ENCODE measurements at regions not wholly inside any gene's neighbourhood (a gene's known extent, or its start where the extent isn't known, plus 50 kb on each side); places are given as distances from the start of the nearest gene placed in this dataset.

GRCh38 chr3:28788571-28788970, 439.9 kb upstream of the AZI2 start:
- intact Hi-C loops (cut with DNase I): no loop called here
- ATAC-seq: no peak
- H3K9me3 ChIP-seq: no peaks in the 10 kb centered on the region
- no peak for DNase-seq
- no peaks in the 10 kb centered on the region for H3K36me3 ChIP-seq (ENCODE audit: insufficient read depth in 1 of 2, low read depth in 1 of 2)
- 81 to 88% (median 83%) methylated on average over 1 of the region's 1 CpG for WGBS, 3 donors
- no peak for TF ChIP-seq CTCF (IDR thresholded peaks at IDR 0.05)
- H3K27ac ChIP-seq: no peak overlapping the region
- no peak overlapping the region for H3K4me3 ChIP-seq
- H3K27me3 ChIP-seq (ENCODE audit: insufficient read depth in 3 of 3, low read length in 2 of 3): no peaks in the 10 kb centered on the region
- no peaks in the 10 kb centered on the region for H3K4me1 ChIP-seq

GRCh38 chr3:28791713-28792255, 443.2 kb upstream of the AZI2 start:
- peak; percentile 51 to 85 (median 80) for ATAC-seq
- H3K36me3 ChIP-seq (ENCODE audit: insufficient read depth in 1 of 2, low read depth in 1 of 2): no peaks in the 10 kb centered on the region
- H3K4me3 ChIP-seq: no peak overlapping the region
- no peak for TF ChIP-seq CTCF (IDR thresholded peaks at IDR 0.05)
- no peaks in the 10 kb centered on the region for H3K9me3 ChIP-seq
- WGBS, 3 donors: 30 to 57% (median 36%) methylated on average over 6 of the region's 6 CpGs
- H3K27ac ChIP-seq: peak overlapping the region; percentile 24
- intact Hi-C loops (cut with DNase I): no loop called here
- H3K4me1 ChIP-seq: no peaks in the 10 kb centered on the region
- no peak for DNase-seq
- no peaks in the 10 kb centered on the region for H3K27me3 ChIP-seq (ENCODE audit: insufficient read depth in 3 of 3, low read length in 2 of 3)

GRCh38 chr3:28792604-28793003, 444.0 kb upstream of the AZI2 start:
- no peaks in the 10 kb centered on the region for H3K9me3 ChIP-seq
- TF ChIP-seq CTCF (IDR thresholded peaks at IDR 0.05): no peak
- no peaks in the 10 kb centered on the region for H3K36me3 ChIP-seq (ENCODE audit: insufficient read depth in 1 of 2, low read depth in 1 of 2)
- H3K27me3 ChIP-seq (ENCODE audit: insufficient read depth in 3 of 3, low read length in 2 of 3): no peaks in the 10 kb centered on the region
- no peak for DNase-seq
- no peak overlapping the region for H3K4me3 ChIP-seq
- no peaks in the 10 kb centered on the region for H3K4me1 ChIP-seq
- WGBS, 3 donors: 83 to 90% (median 87%) methylated on average over 2 of the region's 2 CpGs
- intact Hi-C loops (cut with DNase I): no loop called here
- no peak overlapping the region for H3K27ac ChIP-seq
- ATAC-seq: no peak

- H3K9me3 ChIP-seq: no peaks in the 10 kb centered on the region
- H3K27me3 ChIP-seq (ENCODE audit: insufficient read depth in 3 of 3, low read length in 2 of 3): no peaks in the 10 kb centered on the region
- no peak for DNase-seq
- no peak overlapping the region for H3K4me3 ChIP-seq
- intact Hi-C loops (cut with DNase I): no loop called here
- no peaks in the 10 kb centered on the region for H3K4me1 ChIP-seq
- TF ChIP-seq CTCF (IDR thresholded peaks at IDR 0.05): no peak
- H3K27ac ChIP-seq: no peak overlapping the region
- H3K36me3 ChIP-seq (ENCODE audit: insufficient read depth in 1 of 2, low read depth in 1 of 2): no peaks in the 10 kb centered on the region
- WGBS, 3 donors: 76 to 90% (median 88%) methylated on average over 4 of the region's 4 CpGs
- ATAC-seq: peak; percentile 58 to 73 (median 60)
These were observed 450.5 kb upstream of the AZI2 start for GRCh38 chr3:28799084-28799483.

GRCh38 chr3:28800203-28800602, 451.6 kb upstream of the AZI2 start:
- no peak for TF ChIP-seq CTCF (IDR thresholded peaks at IDR 0.05)
- WGBS, 3 donors: 99 to 100% (median 100%) methylated on average over 1 of the region's 1 CpG
- ATAC-seq: no peak

More at GRCh38 chr3:28800203-28800602, 451.6 kb upstream of the AZI2 start:
- intact Hi-C loops (cut with DNase I): no loop called here
- no peaks in the 10 kb centered on the region for H3K36me3 ChIP-seq (ENCODE audit: insufficient read depth in 1 of 2, low read depth in 1 of 2)
- DNase-seq: no peak
- no peak overlapping the region for H3K27ac ChIP-seq
- no peaks in the 10 kb centered on the region for H3K27me3 ChIP-seq (ENCODE audit: insufficient read depth in 3 of 3, low read length in 2 of 3)
- no peak overlapping the region for H3K4me3 ChIP-seq
- no peaks in the 10 kb centered on the region for H3K4me1 ChIP-seq
- H3K9me3 ChIP-seq: no peaks in the 10 kb centered on the region

All from psoas muscle (tissue), 7 donors.